ENCODE measurements at regions not wholly inside any gene's neighbourhood (a gene's known extent, or its start where the extent isn't known, plus 50 kb on each side); places are given as distances from the start of the nearest gene placed in this dataset.
"Not testable (repeated sequence)": the region's sequence is repeated elsewhere in the genome, so short reads cannot be mapped to it uniquely, and the experiment has no call there.

DNA sequence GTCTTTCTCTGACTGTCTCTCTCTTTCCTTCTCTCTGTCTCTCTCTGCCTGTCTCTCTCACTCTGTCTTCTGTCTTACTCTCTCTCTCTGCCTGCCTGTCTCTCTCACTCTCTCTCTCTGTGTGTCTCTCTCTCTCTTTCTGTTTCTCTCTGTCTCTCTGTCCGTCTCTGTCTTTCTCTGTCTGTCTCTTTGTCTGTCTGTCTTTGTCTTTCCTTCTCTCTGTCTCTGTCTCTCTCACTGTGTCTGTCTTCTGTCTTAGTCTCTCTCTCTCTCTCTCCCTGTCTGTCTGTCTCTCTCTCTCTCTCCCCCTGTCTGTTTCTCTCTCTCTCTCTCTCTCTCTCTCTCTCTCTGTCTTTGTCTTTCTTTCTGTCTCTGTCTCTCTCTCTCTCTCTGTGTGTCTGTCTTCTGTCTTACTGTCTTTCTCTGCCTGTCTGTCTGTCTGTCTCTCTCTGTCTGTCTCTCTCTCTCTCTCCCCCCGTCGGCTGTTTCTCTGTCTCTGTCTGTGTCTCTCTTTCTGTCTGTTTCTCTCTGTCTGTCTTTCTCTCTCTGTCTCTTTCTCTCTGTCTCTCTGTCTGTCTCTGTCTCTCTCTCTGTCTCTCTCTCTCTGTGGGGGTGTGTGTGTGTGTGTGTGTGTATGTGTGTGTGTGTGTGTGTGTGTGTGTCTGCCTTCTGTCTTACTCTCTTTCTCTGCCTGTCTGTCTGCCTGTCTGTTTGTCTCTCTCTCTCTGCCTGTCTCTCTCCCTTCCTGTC is 2056.8 kb upstream of the TPTE start:
- not testable (repeated sequence) for DNase-seq

DNA sequence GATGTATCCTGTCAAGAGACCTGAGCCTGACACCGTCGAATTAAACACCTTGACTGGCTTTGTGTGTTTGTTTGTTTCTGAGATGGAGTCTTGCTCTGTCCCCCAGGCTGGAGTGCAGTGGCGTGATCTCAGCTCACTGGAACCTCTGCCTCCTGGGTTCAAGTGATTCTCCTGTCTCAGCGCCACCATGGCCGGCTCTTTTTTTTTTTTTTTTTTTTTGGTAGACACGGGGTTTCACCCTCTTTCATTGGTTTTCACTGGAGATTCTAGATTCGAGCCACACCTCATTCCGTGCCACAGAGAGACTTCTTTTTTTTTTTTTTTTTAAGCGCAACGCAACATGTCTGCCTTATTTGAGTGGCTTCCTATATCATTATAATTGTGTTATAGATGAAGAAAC is 2054.7 kb upstream of the TPTE start:
- not testable (repeated sequence) for DNase-seq
